Panc1 (cell line): ENCODE measurements at regions not wholly inside any gene's neighbourhood (a gene's known extent, or its start where the extent isn't known, plus 50 kb on each side); places are given as distances from the start of the nearest gene placed in this dataset.

Source experiments
- ATAC-seq: fragments of 200-7000 bp; cut with Tn5 transposase; 2 replicates; pipeline ENCODE4 v1.9.1; 2020; ENCODE audit warnings: mild to moderate bottlenecking, moderate library complexity
- BruUV-seq: library from RNA; stranded (reverse); fragments of 400-500 nt; replicated peaks from 2 replicates; lab custom pipeline; 2021; lab: Mats Ljungman, UMichigan
- CTCF ChIA-PET: fragments of 300-600 bp; sonication (Branson Sonifier 250); formaldehyde crosslinking; loops from one replicate; lab custom pipeline; 2022; ENCODE audit warnings: antibody characterized with exemption; lab: Charles Lee
- POLR2A ChIA-PET: fragments of 300-600 bp; sonication (Branson Sonifier 250); formaldehyde crosslinking; loops from one replicate; lab custom pipeline; 2022; ENCODE audit warnings: antibody characterized with exemption; lab: Charles Lee
- DNase-seq: peaks from one replicate; pipeline ENCODE4 v3.0.0-alpha.2; 2010; ENCODE audit warnings: low read depth, low spot score
- H3K27ac ChIP-seq: 2 replicates; pipeline ENCODE4 v1.5.1; 2011; ENCODE audit warnings: mild to moderate bottlenecking, low read length, inconsistent platforms
- H3K27me3 ChIP-seq: fragments of 200-500 bp; sonication (Bioruptor generic); 2 replicates; pipeline ENCODE4 v1.6.0; 2014; ENCODE audit warnings: low read length, inconsistent platforms; ENCODE audit not compliant: control insufficient read depth, insufficient read depth
- H3K36me3 ChIP-seq: fragments of 200-500 bp; sonication (Bioruptor generic); 2 replicates; pipeline ENCODE4 v1.5.1; 2014; ENCODE audit warnings: inconsistent platforms, mild to moderate bottlenecking, low read length, moderate library complexity; ENCODE audit not compliant: control insufficient read depth, insufficient read depth
- H3K4me1 ChIP-seq: 2 replicates; pipeline ENCODE4 v1.5.1; 2011; ENCODE audit warnings: inconsistent platforms, mild to moderate bottlenecking, low read length, moderate library complexity; ENCODE audit not compliant: control insufficient read depth, insufficient read depth
- H3K4me3 ChIP-seq, 2 experiments: 2 replicates each; pipeline ENCODE4 v1.5.1; 2011 to 2012; ENCODE audit warnings: low read depth in 2 of 2, low read length in 2 of 2, mild to moderate bottlenecking in 2 of 2, inconsistent platforms in 1 of 2, moderate library complexity in 1 of 2
- H3K9me3 ChIP-seq: fragments of 200-500 bp; sonication (Bioruptor generic); 2 replicates; pipeline ENCODE4 v1.5.1; 2014; ENCODE audit warnings: low read depth, mild to moderate bottlenecking, inconsistent platforms, low read length, moderate library complexity; ENCODE audit not compliant: control insufficient read depth, insufficient read depth
- CTCF ChIP-seq: fragments of 450-650 bp; IDR thresholded peaks from 2 replicates; pipeline ENCODE4 v1.5.1; 2017; ENCODE audit warnings: mild to moderate bottlenecking
- POLR2AphosphoS5 ChIP-seq: IDR thresholded peaks from 2 replicates; pipeline ENCODE4 v1.6.1; 2012; ENCODE audit warnings: mild to moderate bottlenecking, low read depth, low read length, moderate library complexity
- REST ChIP-seq, 2 experiments: IDR thresholded peaks; 2 replicates each; pipeline ENCODE4 v1.6.1; 2011 to 2012; ENCODE audit warnings: low read depth in 2 of 2, control low read depth in 1 of 2, low read length in 1 of 2, mild to moderate bottlenecking in 1 of 2, moderate library complexity in 1 of 2; ENCODE audit not compliant: insufficient read depth in 1 of 2
- SIN3A ChIP-seq: IDR thresholded peaks from 2 replicates; pipeline ENCODE4 v1.6.1; 2012; ENCODE audit warnings: low read depth, mild to moderate bottlenecking, low read length, moderate library complexity, borderline replicate concordance; ENCODE audit not compliant: insufficient read depth
- TCF7L2 ChIP-seq: IDR thresholded peaks from 2 replicates; pipeline ENCODE4 v1.6.1; 2011; ENCODE audit warnings: mild to moderate bottlenecking, low read depth, low read length, inconsistent platforms
- in situ Hi-C: cut with HindIII; loops from 2 replicates; pipeline ENCODE4 v1.10.0; 2016; ENCODE audit warnings: low sequenced_read_pairs, low pct_unique_long_range_greater_than_20kb
- intact Hi-C: fragments of 100-400 bp; cut with micrococcal nuclease; formaldehyde crosslinking; loops from one replicate; pipeline ENCODE4 v1.10.0; 2022; ENCODE audit not compliant: unreplicated experiment

GRCh38 chr10:131406676-131407392, 95.3 kb upstream of the TCERG1L start:
- Histone ChIP-seq H3K27me3 (peaks cover 7% of the 10 kb centered on the region; the same call in 1 of the 2 replicates), H3K36me3 (no peaks in the 10 kb centered on the region), H3K4me1 (no peaks in the 10 kb centered on the region), H3K27ac (no peak overlapping the region), H3K9me3 (no peaks in the 10 kb centered on the region), H3K4me3 (no peak overlapping the region)
- in situ Hi-C loops (no loop called here), intact Hi-C loops (no loop called here)
- TF ChIP-seq CTCF, result no peak
- TF ChIP-seq SIN3A, result no peak
- TF ChIP-seq TCF7L2, result no peak
- no peak for TF ChIP-seq POLR2AphosphoS5
- TF ChIP-seq REST (IDR thresholded peaks at IDR 0.05; ENCODE audit: insufficient read depth in 1 of 2, low read depth in 2 of 2, low read length in 1 of 2), result no peak
- ChIA-PET CTCF (no interaction called here), POLR2A (no interaction called here)
- DNase-seq (no peak), ATAC-seq (no peak)
- BruUV-seq, result no TSS peak

- no peak for TF ChIP-seq REST (IDR thresholded peaks at IDR 0.05; ENCODE audit: insufficient read depth in 1 of 2, low read depth in 2 of 2, low read length in 1 of 2)
- no peak for TF ChIP-seq SIN3A
- no peak for TF ChIP-seq CTCF
- TF ChIP-seq TCF7L2, result no peak
- TF ChIP-seq POLR2AphosphoS5, result no peak
- no peak for ATAC-seq
- no peaks in the 10 kb centered on the region; the same call in 1 of the 2 replicates for H3K36me3 ChIP-seq
- H3K4me1 ChIP-seq, result no peaks in the 10 kb centered on the region
- no TSS peak for BruUV-seq
- H3K27me3 ChIP-seq, result peaks cover 25% of the 10 kb centered on the region
- no peak overlapping the region for H3K27ac ChIP-seq
- H3K9me3 ChIP-seq, result no peaks in the 10 kb centered on the region
- H3K4me3 ChIP-seq, result no peak overlapping the region
- in situ Hi-C loops (no loop called here), intact Hi-C loops (no loop called here)
- POLR2A ChIA-PET, result no interaction called here
- CTCF ChIA-PET, result no interaction called here
- no peak for DNase-seq
These were observed 107.2 kb upstream of the TCERG1L start for GRCh38 chr10:131418681-131419080.
